H1 (cell line): ENCODE measurements at regions not wholly inside any gene's neighbourhood (a gene's known extent, or its start where the extent isn't known, plus 50 kb on each side); places are given as distances from the start of the nearest gene placed in this dataset.

Source experiments
- CTCF ChIP-seq, 3 experiments: IDR thresholded peaks; 1 replicate in 2 of 3; 2 replicates in 1 of 3; pipeline versions ENCODE4 v1.5.1 to v1.6.1; 2011; ENCODE audit warnings: low read length in 3 of 3, mild to moderate bottlenecking in 3 of 3, inconsistent platforms in 2 of 3, low read depth in 1 of 3, moderate library complexity in 1 of 3; ENCODE audit not compliant: insufficient read depth in 1 of 3; ENCODE audit errors: control extremely low read depth in 1 of 3
- EGR1 ChIP-seq: IDR thresholded peaks from 2 replicates; pipeline ENCODE4 v1.6.1; 2011; ENCODE audit warnings: low read depth, low read length, borderline replicate concordance
- HDAC2 ChIP-seq, 2 experiments: fragments of 300-600 bp in 1 of 2; sonication (generic) in 1 of 2; IDR thresholded peaks; 2 replicates each; pipeline ENCODE4 v1.6.1; 2011 to 2012; ENCODE audit warnings: low read depth in 2 of 2, low read length in 2 of 2, mild to moderate bottlenecking in 2 of 2, moderate library complexity in 2 of 2, borderline replicate concordance in 1 of 2, inconsistent platforms in 1 of 2
- JUND ChIP-seq: IDR thresholded peaks from 2 replicates; pipeline ENCODE4 v1.6.1; 2011; ENCODE audit warnings: mild to moderate bottlenecking, improper control_type of control experiment, low read length
- MAFK ChIP-seq: IDR thresholded peaks from 2 replicates; pipeline ENCODE4 v1.6.1; 2012; ENCODE audit warnings: low read depth, mild to moderate bottlenecking, improper control_type of control experiment, low read length

GRCh38 chrX:16039363-16039762 is 84.0 kb upstream of the GRPR start:
- TF ChIP-seq CTCF (IDR thresholded peaks at IDR 0.05; ENCODE audit: control extremely low read depth in 1 of 3, insufficient read depth in 1 of 3, low read depth in 1 of 3, low read length in 3 of 3) (no peak), JUND (no peak), EGR1 (no peak), HDAC2 (IDR thresholded peaks at IDR 0.05; ENCODE audit: borderline replicate concordance in 1 of 2, low read depth in 2 of 2, low read length in 2 of 2) (no peak), MAFK (no peak)
